GM12865 (cell line): ENCODE measurements at regions not wholly inside any gene's neighbourhood (a gene's known extent, or its start where the extent isn't known, plus 50 kb on each side); places are given as distances from the start of the nearest gene placed in this dataset.

Experiments used
- DNase-seq: peaks from one replicate; pipeline ENCODE4 v3.0.0; 2010; ENCODE audit warnings: low read depth
- H3K4me3 ChIP-seq: 2 replicates; pipeline ENCODE4 v1.5.1; 2011; ENCODE audit warnings: mild to moderate bottlenecking, low read depth, low read length, control low read depth
- CTCF ChIP-seq: IDR thresholded peaks from 2 replicates; pipeline ENCODE4 v1.5.1; 2011; ENCODE audit warnings: low read length, control low read depth, low read depth, inconsistent platforms; ENCODE audit not compliant: insufficient read depth; ENCODE audit errors: missing control alignments

- no peak for TF ChIP-seq CTCF
- no peak for DNase-seq
Measured at GRCh38 chr1:14439015-14439414, 159.5 kb upstream of the KAZN start.

GRCh38 chr1:14440166-14440565 lies 158.3 kb upstream of the KAZN start:
- no peak for DNase-seq
- H3K4me3 ChIP-seq: no peak overlapping the region
- TF ChIP-seq CTCF: no peak

More at GRCh38 chr1:14439015-14439414, 159.5 kb upstream of the KAZN start:
- no peak overlapping the region for H3K4me3 ChIP-seq

- no peak overlapping the region for H3K4me3 ChIP-seq
- no peak for DNase-seq
- no peak for TF ChIP-seq CTCF
Measured at GRCh38 chr1:14440731-14441130, 157.8 kb upstream of the KAZN start.

GRCh38 chr1:14441302-14441741 lies 157.2 kb upstream of the KAZN start:
- no peak for DNase-seq
- no peak overlapping the region for H3K4me3 ChIP-seq
- no peak for TF ChIP-seq CTCF

- no peak for TF ChIP-seq CTCF
- H3K4me3 ChIP-seq: no peak overlapping the region
- DNase-seq: no peak
Measured at GRCh38 chr1:14442669-14443068, 155.8 kb upstream of the KAZN start.

- DNase-seq: no peak
- no peak overlapping the region for H3K4me3 ChIP-seq
- TF ChIP-seq CTCF: no peak
Measured at GRCh38 chr1:14443164-14443787, 155.2 kb upstream of the KAZN start.

- DNase-seq: no peak
- no peak overlapping the region for H3K4me3 ChIP-seq
- no peak for TF ChIP-seq CTCF
Measured at GRCh38 chr1:14451217-14451616, 147.3 kb upstream of the KAZN start.
